ENCODE measurements at regions not wholly inside any gene's neighbourhood (a gene's known extent, or its start where the extent isn't known, plus 50 kb on each side); places are given as distances from the start of the nearest gene placed in this dataset.

GRCh38 chr6:133132466-133132971 lies 108.6 kb upstream of the EYA4 start:
- no peak for TF ChIP-seq POLR2AphosphoS5 (IDR thresholded peaks at IDR 0.05; ENCODE audit: low read depth, low read length)
- TF ChIP-seq SIN3A (IDR thresholded peaks at IDR 0.05; ENCODE audit: borderline replicate concordance, insufficient read depth, low read length): no peak

GRCh38 chr6:133136177-133136880 lies 104.8 kb upstream of the EYA4 start:
- TF ChIP-seq SIN3A (IDR thresholded peaks at IDR 0.05; ENCODE audit: borderline replicate concordance, insufficient read depth, low read length) (no peak), FOXP2 (optimal IDR thresholded peaks at IDR 0.05; ENCODE audit: borderline replicate concordance, extremely low read depth, extremely low read length, insufficient read depth) (no peak), TAF1 (IDR thresholded peaks at IDR 0.05; ENCODE audit: borderline replicate concordance, insufficient read depth, low read length) (no peak), REST (IDR thresholded peaks at IDR 0.05; ENCODE audit: insufficient read depth in 1 of 2, low read depth in 2 of 2, low read length in 2 of 2) (no peak), POLR2AphosphoS5 (IDR thresholded peaks at IDR 0.05; ENCODE audit: low read depth, low read length) (no peak)

- no peak for TF ChIP-seq TAF1 (IDR thresholded peaks at IDR 0.05; ENCODE audit: borderline replicate concordance, insufficient read depth, low read length)
- TF ChIP-seq FOXP2 (optimal IDR thresholded peaks at IDR 0.05; ENCODE audit: borderline replicate concordance, extremely low read depth, extremely low read length, insufficient read depth): no peak
- no peak for TF ChIP-seq SIN3A (IDR thresholded peaks at IDR 0.05; ENCODE audit: borderline replicate concordance, insufficient read depth, low read length)
- no peak for TF ChIP-seq POLR2AphosphoS5 (IDR thresholded peaks at IDR 0.05; ENCODE audit: low read depth, low read length)
Observed at GRCh38 chr6:133156689-133157088, 84.5 kb upstream of the EYA4 start.

- TF ChIP-seq POLR2AphosphoS5 (IDR thresholded peaks at IDR 0.05; ENCODE audit: low read depth, low read length) (no peak), TAF1 (IDR thresholded peaks at IDR 0.05; ENCODE audit: borderline replicate concordance, insufficient read depth, low read length) (no peak)
Observed at GRCh38 chr6:133157995-133158394, 83.2 kb upstream of the EYA4 start.

GRCh38 chr6:133159255-133159795 lies 81.8 kb upstream of the EYA4 start:
- TF ChIP-seq FOXP2 (optimal IDR thresholded peaks at IDR 0.05; ENCODE audit: borderline replicate concordance, extremely low read depth, extremely low read length, insufficient read depth) (no peak), TAF1 (IDR thresholded peaks at IDR 0.05; ENCODE audit: borderline replicate concordance, insufficient read depth, low read length) (no peak), SIN3A (IDR thresholded peaks at IDR 0.05; ENCODE audit: borderline replicate concordance, insufficient read depth, low read length) (no peak), POLR2AphosphoS5 (IDR thresholded peaks at IDR 0.05; ENCODE audit: low read depth, low read length) (no peak), REST (IDR thresholded peaks at IDR 0.05; ENCODE audit: insufficient read depth in 1 of 2, low read depth in 2 of 2, low read length in 2 of 2) (no peak)

- TF ChIP-seq POLR2AphosphoS5 (IDR thresholded peaks at IDR 0.05; ENCODE audit: low read depth, low read length) (no peak), FOXP2 (optimal IDR thresholded peaks at IDR 0.05; ENCODE audit: borderline replicate concordance, extremely low read depth, extremely low read length, insufficient read depth) (no peak), SIN3A (IDR thresholded peaks at IDR 0.05; ENCODE audit: borderline replicate concordance, insufficient read depth, low read length) (no peak), TAF1 (IDR thresholded peaks at IDR 0.05; ENCODE audit: borderline replicate concordance, insufficient read depth, low read length) (no peak), REST (IDR thresholded peaks at IDR 0.05; ENCODE audit: insufficient read depth in 1 of 2, low read depth in 2 of 2, low read length in 2 of 2) (no peak)
Observed at GRCh38 chr6:133160536-133160935, 80.6 kb upstream of the EYA4 start.
